Caco-2 (cell line): ENCODE measurements at regions not wholly inside any gene's neighbourhood (a gene's known extent, or its start where the extent isn't known, plus 50 kb on each side); places are given as distances from the start of the nearest gene placed in this dataset.

Source experiments
- BruUV-seq: library from RNA; stranded (reverse); fragments of 400-500 nt; replicated peaks from 2 replicates; lab custom pipeline; 2021; lab: Mats Ljungman, UMichigan
- CTCF ChIA-PET: fragments of 300-600 bp; sonication (Branson Sonifier 250); formaldehyde crosslinking; loops from one replicate; lab custom pipeline; 2022; ENCODE audit warnings: antibody characterized with exemption; lab: Charles Lee
- POLR2A ChIA-PET: fragments of 300-600 bp; sonication (Branson Sonifier 250); formaldehyde crosslinking; loops from one replicate; lab custom pipeline; 2022; ENCODE audit warnings: antibody characterized with exemption; lab: Charles Lee
- DNase-seq, 2 experiments: peaks; one replicate each; pipeline versions ENCODE4 v3.0.0 to v3.0.0-alpha.2; 2020 to 2022
- H3K27me3 ChIP-seq: replicated peaks from 2 replicates; pipeline ENCODE4 v1.6.0; 2011; ENCODE audit warnings: low read length; ENCODE audit not compliant: control insufficient read depth, insufficient read depth
- H3K36me3 ChIP-seq: 2 replicates; pipeline ENCODE4 v1.5.1; 2011; ENCODE audit warnings: low read length; ENCODE audit not compliant: control insufficient read depth, insufficient read depth
- H3K4me1 ChIP-seq: fragments of 250-450 bp; sonication (Bioruptor Pico); 2 replicates; pipeline ENCODE4 v1.5.1; 2020; ENCODE audit warnings: mild to moderate bottlenecking
- H3K4me3 ChIP-seq: 2 replicates; pipeline ENCODE4 v1.5.1; 2011; ENCODE audit warnings: low read depth, mild to moderate bottlenecking, control low read depth, low read length
- H3K9me3 ChIP-seq: fragments of 250-450 bp; sonication (Bioruptor Pico); 2 replicates; pipeline ENCODE4 v1.5.1; 2020; ENCODE audit warnings: mild to moderate bottlenecking, moderate library complexity
- H3K27ac Mint-ChIP-seq: one replicate; pipeline ENCODE4 v1.8.0; 2022; ENCODE audit warnings: mixed read lengths; ENCODE audit not compliant: unreplicated experiment
- H3K27me3 Mint-ChIP-seq: one replicate; pipeline ENCODE4 v1.8.0; 2022; ENCODE audit warnings: mixed read lengths; ENCODE audit not compliant: insufficient read depth, unreplicated experiment
- H3K36me3 Mint-ChIP-seq: one replicate; pipeline ENCODE4 v1.8.0; 2022; ENCODE audit warnings: mild to moderate bottlenecking, mixed read lengths; ENCODE audit not compliant: insufficient read depth, unreplicated experiment
- H3K4me1 Mint-ChIP-seq: one replicate; pipeline ENCODE4 v1.8.0; 2022; ENCODE audit warnings: low read depth, mixed read lengths; ENCODE audit not compliant: unreplicated experiment
- H3K4me3 Mint-ChIP-seq: one replicate; pipeline ENCODE4 v1.8.0; 2022; ENCODE audit warnings: mild to moderate bottlenecking, moderate library complexity, mixed read lengths; ENCODE audit not compliant: unreplicated experiment
- H3K9me3 Mint-ChIP-seq: one replicate; pipeline ENCODE4 v1.8.0; 2022; ENCODE audit warnings: mixed read lengths; ENCODE audit not compliant: unreplicated experiment
- CTCF ChIP-seq, 2 experiments: fragments of 200-600 bp in 1 of 2; IDR thresholded peaks; 1 replicate in 1 of 2; 2 replicates in 1 of 2; pipeline versions ENCODE4 v1.5.1 to v1.8.0; 2011 to 2022; ENCODE audit warnings: antibody characterized with exemption in 1 of 2, control low read depth in 1 of 2, inconsistent platforms in 1 of 2, low read depth in 1 of 2, low read length in 1 of 2, mild to moderate bottlenecking in 1 of 2, moderate library complexity in 1 of 2; ENCODE audit not compliant: insufficient read depth in 1 of 2, severe bottlenecking in 1 of 2, unreplicated experiment in 1 of 2
- intact Hi-C: fragments of 100-400 bp; cut with micrococcal nuclease; formaldehyde crosslinking; loops from one replicate; pipeline ENCODE4 v1.10.0; 2022; ENCODE audit not compliant: unreplicated experiment

DNA sequence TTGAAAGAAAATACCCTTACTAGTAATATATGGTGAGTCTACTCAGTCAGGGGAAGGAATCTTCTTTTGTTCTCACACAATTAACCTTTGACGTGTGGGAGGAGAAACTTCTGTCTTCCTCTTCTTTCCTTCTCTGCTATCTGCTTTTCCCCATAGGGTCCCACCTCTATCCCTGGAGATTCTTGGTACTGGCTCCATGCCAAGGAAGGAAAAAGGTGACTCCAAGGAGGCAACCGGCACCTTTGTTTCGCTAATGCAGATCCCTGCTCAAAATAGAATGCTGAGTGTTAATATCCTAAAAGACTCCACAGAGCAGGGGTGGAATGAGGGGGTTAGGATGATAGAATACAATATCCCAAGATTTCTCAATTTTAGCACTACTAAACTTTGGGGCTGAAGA is 116.7 kb downstream of the CD164 start:
- H3K4me3 ChIP-seq, result no peak overlapping the region
- H3K36me3 ChIP-seq, result peaks cover 2% of the 10 kb centered on the region
- no peaks in the 10 kb centered on the region for H3K4me1 ChIP-seq
- Mint-ChIP-seq H3K4me1 (no peaks in the 10 kb centered on the region), H3K4me3 (no peak overlapping the region), H3K9me3 (peaks cover 21% of the 10 kb centered on the region), H3K27ac (no peak overlapping the region), H3K27me3 (no peaks in the 10 kb centered on the region), H3K36me3 (peaks cover 26% of the 10 kb centered on the region)
- intact Hi-C loops, result no loop called here
- ChIA-PET POLR2A (no interaction called here), CTCF (no interaction called here)
- no TSS peak for BruUV-seq
- H3K27me3 ChIP-seq, result no peaks in the 10 kb centered on the region
- H3K9me3 ChIP-seq, result no peaks in the 10 kb centered on the region
- no peak for TF ChIP-seq CTCF (IDR thresholded peaks at IDR 0.05; ENCODE audit: insufficient read depth in 1 of 2, low read depth in 1 of 2, low read length in 1 of 2, severe bottlenecking in 1 of 2, unreplicated experiment in 1 of 2)
- DNase-seq, result no peak

DNA sequence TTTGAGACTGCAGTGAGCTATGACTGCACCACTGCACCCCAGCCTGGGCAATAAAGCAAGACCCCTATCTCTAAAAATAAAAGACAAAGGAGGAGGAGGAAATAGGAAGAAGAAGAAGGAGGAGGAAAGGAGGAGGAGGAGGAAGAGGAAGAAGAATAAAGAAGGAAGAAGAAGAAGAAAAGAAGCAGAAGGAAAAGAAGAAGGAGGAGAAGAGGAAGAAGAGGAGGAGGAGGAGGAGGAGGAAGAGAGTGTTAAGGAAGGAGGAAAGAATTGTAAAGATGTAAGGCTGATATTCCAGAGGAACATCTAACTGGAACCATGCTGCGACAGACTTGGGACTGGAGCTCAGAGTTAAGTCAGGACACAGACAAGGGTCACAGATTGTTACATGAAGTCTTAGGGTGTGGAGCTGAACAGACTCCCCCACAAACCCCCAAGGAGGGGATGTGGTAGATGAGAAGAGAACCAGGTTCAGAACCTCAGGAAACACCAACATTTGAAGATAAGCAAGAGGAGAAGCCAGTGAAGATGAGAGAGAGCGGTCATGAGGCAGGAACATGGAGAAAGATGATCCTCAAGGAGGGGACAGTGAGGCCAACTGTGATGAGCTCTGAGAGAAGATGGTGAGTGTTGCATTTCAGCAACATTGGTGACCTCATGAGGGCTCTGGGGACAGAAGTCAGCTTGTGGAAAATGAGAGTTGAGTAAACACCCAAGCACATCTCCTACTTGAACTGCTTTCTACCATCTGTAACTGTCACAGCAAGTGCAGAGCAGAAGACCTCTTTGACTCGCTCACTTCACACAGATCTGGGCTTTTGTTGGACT is 118.2 kb downstream of the CD164 start:
- TF ChIP-seq CTCF (IDR thresholded peaks at IDR 0.05; ENCODE audit: insufficient read depth in 1 of 2, low read depth in 1 of 2, low read length in 1 of 2, severe bottlenecking in 1 of 2, unreplicated experiment in 1 of 2), result no peak
- H3K27me3 Mint-ChIP-seq, result no peaks in the 10 kb centered on the region
- H3K4me1 Mint-ChIP-seq, result no peaks in the 10 kb centered on the region
- H3K36me3 Mint-ChIP-seq, result peaks cover 14% of the 10 kb centered on the region
- H3K9me3 ChIP-seq, result no peaks in the 10 kb centered on the region
- no peak overlapping the region for H3K27ac Mint-ChIP-seq
- intact Hi-C loops, result no loop called here
- ChIA-PET POLR2A (no interaction called here), CTCF (no interaction called here)
- no peak for DNase-seq
- no peaks in the 10 kb centered on the region for H3K27me3 ChIP-seq
- peaks cover 13% of the 10 kb centered on the region for H3K9me3 Mint-ChIP-seq
- H3K4me3 ChIP-seq, result no peak overlapping the region
- no peak overlapping the region for H3K4me3 Mint-ChIP-seq
- no peaks in the 10 kb centered on the region for H3K4me1 ChIP-seq
- peaks cover 2% of the 10 kb centered on the region for H3K36me3 ChIP-seq
- no TSS peak for BruUV-seq

GRCh38 chr6:109262261-109262660 is 120.0 kb downstream of the CD164 start:
- no peak for TF ChIP-seq CTCF (IDR thresholded peaks at IDR 0.05; ENCODE audit: insufficient read depth in 1 of 2, low read depth in 1 of 2, low read length in 1 of 2, severe bottlenecking in 1 of 2, unreplicated experiment in 1 of 2)
- H3K4me3 ChIP-seq, result no peak overlapping the region
- BruUV-seq, result no TSS peak
- ChIA-PET CTCF (no interaction called here), POLR2A (no interaction called here)
- H3K4me3 Mint-ChIP-seq, result no peak overlapping the region
- intact Hi-C loops, result no loop called here
- H3K36me3 ChIP-seq, result peaks cover 2% of the 10 kb centered on the region
- H3K36me3 Mint-ChIP-seq, result peaks cover 10% of the 10 kb centered on the region
- H3K9me3 ChIP-seq, result no peaks in the 10 kb centered on the region
- H3K4me1 Mint-ChIP-seq, result no peaks in the 10 kb centered on the region
- no peak overlapping the region for H3K27ac Mint-ChIP-seq
- no peaks in the 10 kb centered on the region for H3K27me3 ChIP-seq
- no peak for DNase-seq
- H3K9me3 Mint-ChIP-seq, result peaks cover 7% of the 10 kb centered on the region
- H3K27me3 Mint-ChIP-seq, result no peaks in the 10 kb centered on the region
- H3K4me1 ChIP-seq, result no peaks in the 10 kb centered on the region
